ENCODE measurements at regions not wholly inside any gene's neighbourhood (a gene's known extent, or its start where the extent isn't known, plus 50 kb on each side); places are given as distances from the start of the nearest gene placed in this dataset.

DNA sequence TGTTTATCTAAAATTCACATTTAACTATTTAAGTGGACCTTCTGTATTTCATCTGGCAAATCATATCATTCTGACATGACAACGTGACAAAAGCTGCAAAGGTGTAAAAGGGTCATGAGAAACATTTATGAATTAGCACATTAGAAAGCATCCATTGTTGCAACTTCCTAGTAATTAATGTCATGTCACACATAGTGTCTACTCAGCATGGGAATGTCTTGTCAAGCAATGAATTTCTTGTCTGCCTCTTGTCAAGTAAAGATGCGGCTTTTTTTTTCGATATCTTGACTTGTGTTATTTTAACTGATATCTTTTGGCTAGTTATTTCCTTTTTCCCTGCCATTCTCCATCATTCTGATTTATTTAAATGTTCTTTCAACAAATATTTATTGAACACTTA lies 463.5 kb upstream of the CXorf51B start:
- H3K27me3 Mint-ChIP-seq (ENCODE audit: low read depth), result no peaks in the 10 kb centered on the region
- H3K4me3 Mint-ChIP-seq, result no peak overlapping the region
- POLR2A ChIA-PET, result no interaction called here
- no peaks in the 10 kb centered on the region for H3K4me1 Mint-ChIP-seq
- TF ChIP-seq GTF2I (CRISPR knock-in tag; conservative IDR thresholded peaks at IDR 0.05) (no peak), ZNF232 (CRISPR knock-in tag; IDR thresholded peaks at IDR 0.05) (no peak), TP53 (CRISPR knock-in tag; IDR thresholded peaks at IDR 0.05) (no peak), OVOL2 (CRISPR knock-in tag; IDR thresholded peaks at IDR 0.05; ENCODE audit: borderline replicate concordance) (no peak), ESRRA (CRISPR knock-in tag; IDR thresholded peaks at IDR 0.05; ENCODE audit: borderline replicate concordance) (no peak), MYBL2 (CRISPR knock-in tag; IDR thresholded peaks at IDR 0.05) (no peak), ZNF263 (CRISPR knock-in tag; IDR thresholded peaks at IDR 0.05; ENCODE audit: low read depth) (no peak), ZNF317 (CRISPR knock-in tag; IDR thresholded peaks at IDR 0.05; ENCODE audit: borderline replicate concordance, low read depth) (no peak), MXD4 (CRISPR knock-in tag; IDR thresholded peaks at IDR 0.05; ENCODE audit: borderline replicate concordance) (no peak), GABPB1 (CRISPR knock-in tag; IDR thresholded peaks at IDR 0.05) (no peak)
- TF ChIP-seq, protein P1, sequence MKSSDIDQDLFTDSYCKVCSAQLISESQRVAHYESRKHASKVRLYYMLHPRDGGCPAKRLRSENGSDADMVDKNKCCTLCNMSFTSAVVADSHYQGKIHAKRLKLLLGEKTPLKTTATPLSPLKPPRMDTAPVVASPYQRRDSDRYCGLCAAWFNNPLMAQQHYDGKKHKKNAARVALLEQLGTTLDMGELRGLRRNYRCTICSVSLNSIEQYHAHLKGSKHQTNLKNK (CRISPR knock-in tag; IDR thresholded peaks at IDR 0.05), result no peak
- TF ChIP-seq, protein P2, sequence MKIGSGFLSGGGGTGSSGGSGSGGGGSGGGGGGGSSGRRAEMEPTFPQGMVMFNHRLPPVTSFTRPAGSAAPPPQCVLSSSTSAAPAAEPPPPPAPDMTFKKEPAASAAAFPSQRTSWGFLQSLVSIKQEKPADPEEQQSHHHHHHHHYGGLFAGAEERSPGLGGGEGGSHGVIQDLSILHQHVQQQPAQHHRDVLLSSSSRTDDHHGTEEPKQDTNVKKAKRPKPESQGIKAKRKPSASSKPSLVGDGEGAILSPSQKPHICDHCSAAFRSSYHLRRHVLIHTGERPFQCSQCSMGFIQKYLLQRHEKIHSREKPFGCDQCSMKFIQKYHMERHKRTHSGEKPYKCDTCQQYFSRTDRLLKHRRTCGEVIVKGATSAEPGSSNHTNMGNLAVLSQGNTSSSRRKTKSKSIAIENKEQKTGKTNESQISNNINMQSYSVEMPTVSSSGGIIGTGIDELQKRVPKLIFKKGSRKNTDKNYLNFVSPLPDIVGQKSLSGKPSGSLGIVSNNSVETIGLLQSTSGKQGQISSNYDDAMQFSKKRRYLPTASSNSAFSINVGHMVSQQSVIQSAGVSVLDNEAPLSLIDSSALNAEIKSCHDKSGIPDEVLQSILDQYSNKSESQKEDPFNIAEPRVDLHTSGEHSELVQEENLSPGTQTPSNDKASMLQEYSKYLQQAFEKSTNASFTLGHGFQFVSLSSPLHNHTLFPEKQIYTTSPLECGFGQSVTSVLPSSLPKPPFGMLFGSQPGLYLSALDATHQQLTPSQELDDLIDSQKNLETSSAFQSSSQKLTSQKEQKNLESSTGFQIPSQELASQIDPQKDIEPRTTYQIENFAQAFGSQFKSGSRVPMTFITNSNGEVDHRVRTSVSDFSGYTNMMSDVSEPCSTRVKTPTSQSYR (CRISPR knock-in tag; IDR thresholded peaks at IDR 0.05), result no peak
- TF ChIP-seq, protein P3, sequence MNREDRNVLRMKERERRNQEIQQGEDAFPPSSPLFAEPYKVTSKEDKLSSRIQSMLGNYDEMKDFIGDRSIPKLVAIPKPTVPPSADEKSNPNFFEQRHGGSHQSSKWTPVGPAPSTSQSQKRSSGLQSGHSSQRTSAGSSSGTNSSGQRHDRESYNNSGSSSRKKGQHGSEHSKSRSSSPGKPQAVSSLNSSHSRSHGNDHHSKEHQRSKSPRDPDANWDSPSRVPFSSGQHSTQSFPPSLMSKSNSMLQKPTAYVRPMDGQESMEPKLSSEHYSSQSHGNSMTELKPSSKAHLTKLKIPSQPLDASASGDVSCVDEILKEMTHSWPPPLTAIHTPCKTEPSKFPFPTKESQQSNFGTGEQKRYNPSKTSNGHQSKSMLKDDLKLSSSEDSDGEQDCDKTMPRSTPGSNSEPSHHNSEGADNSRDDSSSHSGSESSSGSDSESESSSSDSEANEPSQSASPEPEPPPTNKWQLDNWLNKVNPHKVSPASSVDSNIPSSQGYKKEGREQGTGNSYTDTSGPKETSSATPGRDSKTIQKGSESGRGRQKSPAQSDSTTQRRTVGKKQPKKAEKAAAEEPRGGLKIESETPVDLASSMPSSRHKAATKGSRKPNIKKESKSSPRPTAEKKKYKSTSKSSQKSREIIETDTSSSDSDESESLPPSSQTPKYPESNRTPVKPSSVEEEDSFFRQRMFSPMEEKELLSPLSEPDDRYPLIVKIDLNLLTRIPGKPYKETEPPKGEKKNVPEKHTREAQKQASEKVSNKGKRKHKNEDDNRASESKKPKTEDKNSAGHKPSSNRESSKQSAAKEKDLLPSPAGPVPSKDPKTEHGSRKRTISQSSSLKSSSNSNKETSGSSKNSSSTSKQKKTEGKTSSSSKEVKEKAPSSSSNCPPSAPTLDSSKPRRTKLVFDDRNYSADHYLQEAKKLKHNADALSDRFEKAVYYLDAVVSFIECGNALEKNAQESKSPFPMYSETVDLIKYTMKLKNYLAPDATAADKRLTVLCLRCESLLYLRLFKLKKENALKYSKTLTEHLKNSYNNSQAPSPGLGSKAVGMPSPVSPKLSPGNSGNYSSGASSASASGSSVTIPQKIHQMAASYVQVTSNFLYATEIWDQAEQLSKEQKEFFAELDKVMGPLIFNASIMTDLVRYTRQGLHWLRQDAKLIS (CRISPR knock-in tag; IDR thresholded peaks at IDR 0.05; ENCODE audit: borderline replicate concordance), result no peak
- TF ChIP-seq, protein P4, sequence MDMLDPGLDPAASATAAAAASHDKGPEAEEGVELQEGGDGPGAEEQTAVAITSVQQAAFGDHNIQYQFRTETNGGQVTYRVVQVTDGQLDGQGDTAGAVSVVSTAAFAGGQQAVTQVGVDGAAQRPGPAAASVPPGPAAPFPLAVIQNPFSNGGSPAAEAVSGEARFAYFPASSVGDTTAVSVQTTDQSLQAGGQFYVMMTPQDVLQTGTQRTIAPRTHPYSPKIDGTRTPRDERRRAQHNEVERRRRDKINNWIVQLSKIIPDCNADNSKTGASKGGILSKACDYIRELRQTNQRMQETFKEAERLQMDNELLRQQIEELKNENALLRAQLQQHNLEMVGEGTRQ (CRISPR knock-in tag; IDR thresholded peaks at IDR 0.05), result no peak
- TF ChIP-seq, protein P5, sequence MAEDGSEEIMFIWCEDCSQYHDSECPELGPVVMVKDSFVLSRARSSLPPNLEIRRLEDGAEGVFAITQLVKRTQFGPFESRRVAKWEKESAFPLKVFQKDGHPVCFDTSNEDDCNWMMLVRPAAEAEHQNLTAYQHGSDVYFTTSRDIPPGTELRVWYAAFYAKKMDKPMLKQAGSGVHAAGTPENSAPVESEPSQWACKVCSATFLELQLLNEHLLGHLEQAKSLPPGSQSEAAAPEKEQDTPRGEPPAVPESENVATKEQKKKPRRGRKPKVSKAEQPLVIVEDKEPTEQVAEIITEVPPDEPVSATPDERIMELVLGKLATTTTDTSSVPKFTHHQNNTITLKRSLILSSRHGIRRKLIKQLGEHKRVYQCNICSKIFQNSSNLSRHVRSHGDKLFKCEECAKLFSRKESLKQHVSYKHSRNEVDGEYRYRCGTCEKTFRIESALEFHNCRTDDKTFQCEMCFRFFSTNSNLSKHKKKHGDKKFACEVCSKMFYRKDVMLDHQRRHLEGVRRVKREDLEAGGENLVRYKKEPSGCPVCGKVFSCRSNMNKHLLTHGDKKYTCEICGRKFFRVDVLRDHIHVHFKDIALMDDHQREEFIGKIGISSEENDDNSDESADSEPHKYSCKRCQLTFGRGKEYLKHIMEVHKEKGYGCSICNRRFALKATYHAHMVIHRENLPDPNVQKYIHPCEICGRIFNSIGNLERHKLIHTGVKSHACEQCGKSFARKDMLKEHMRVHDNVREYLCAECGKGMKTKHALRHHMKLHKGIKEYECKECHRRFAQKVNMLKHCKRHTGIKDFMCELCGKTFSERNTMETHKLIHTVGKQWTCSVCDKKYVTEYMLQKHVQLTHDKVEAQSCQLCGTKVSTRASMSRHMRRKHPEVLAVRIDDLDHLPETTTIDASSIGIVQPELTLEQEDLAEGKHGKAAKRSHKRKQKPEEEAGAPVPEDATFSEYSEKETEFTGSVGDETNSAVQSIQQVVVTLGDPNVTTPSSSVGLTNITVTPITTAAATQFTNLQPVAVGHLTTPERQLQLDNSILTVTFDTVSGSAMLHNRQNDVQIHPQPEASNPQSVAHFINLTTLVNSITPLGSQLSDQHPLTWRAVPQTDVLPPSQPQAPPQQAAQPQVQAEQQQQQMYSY (CRISPR knock-in tag; IDR thresholded peaks at IDR 0.05), result no peak
- H3K9me3 Mint-ChIP-seq, result peaks cover 32% of the 10 kb centered on the region
- no peak for ATAC-seq
- peaks cover 22% of the 10 kb centered on the region for H3K36me3 Mint-ChIP-seq
- no peak for DNase-seq (ENCODE audit: low spot score)
- CTCF ChIA-PET, result no interaction called here
- H3K27ac Mint-ChIP-seq, result no peak overlapping the region
